Neural cell (in vitro differentiated cells): ENCODE measurements at regions not wholly inside any gene's neighbourhood (a gene's known extent, or its start where the extent isn't known, plus 50 kb on each side); places are given as distances from the start of the nearest gene placed in this dataset.

Source experiments
- H2AFZ ChIP-seq: fragments of 200-600, 300-800 bp; sonication (generic), shearing (Covaris generic); 2 replicates; pipeline ENCODE4 v1.6.0; 2014; ENCODE audit warnings: low read depth, mild to moderate bottlenecking, antibody characterized with exemption, low read length, moderate library complexity
- H3F3A ChIP-seq: fragments of 200-600 bp; shearing (Covaris generic); 2 replicates; pipeline ENCODE4 v1.6.1; 2016; ENCODE audit warnings: mild to moderate bottlenecking, moderate library complexity, mixed read lengths, antibody characterized with exemption, low read length; ENCODE audit not compliant: insufficient read depth, poor library complexity, severe bottlenecking
- H3K27ac ChIP-seq: fragments of 200-600, 300-800 bp; sonication (generic), shearing (Covaris generic); 2 replicates; pipeline ENCODE4 v1.5.1; 2014; ENCODE audit warnings: mild to moderate bottlenecking, low read length, moderate library complexity
- H3K27me3 ChIP-seq: fragments of 300-800, 200-600 bp; sonication (generic), shearing (Covaris generic); 2 replicates; pipeline ENCODE4 v1.6.0; 2014; ENCODE audit warnings: mild to moderate bottlenecking, low read depth, low read length, moderate library complexity; ENCODE audit not compliant: insufficient read depth
- H3K36me3 ChIP-seq: fragments of 300-800, 200-600 bp; sonication (generic), shearing (Covaris generic); 2 replicates; pipeline ENCODE4 v1.5.1; 2014; ENCODE audit warnings: mild to moderate bottlenecking, antibody characterized with exemption, low read length, moderate library complexity; ENCODE audit not compliant: insufficient read depth
- H3K4me2 ChIP-seq: fragments of 300-800, 200-600 bp; sonication (generic), shearing (Covaris generic); 2 replicates; pipeline ENCODE4 v1.6.0; 2014; ENCODE audit warnings: mild to moderate bottlenecking, low read length
- H3K4me3 ChIP-seq: fragments of 300-800, 200-600 bp; sonication (generic), shearing (Covaris generic); 2 replicates; pipeline ENCODE4 v1.5.1; 2014; ENCODE audit warnings: mild to moderate bottlenecking, low read length, moderate library complexity
- H3K79me2 ChIP-seq: fragments of 200-600 bp; shearing (Covaris generic); replicated peaks from 2 replicates; pipeline ENCODE4 v1.6.0; 2014; ENCODE audit warnings: mild to moderate bottlenecking, low read length, moderate library complexity; ENCODE audit not compliant: insufficient read depth
- H3K9ac ChIP-seq: fragments of 300-800, 200-600 bp; sonication (generic), shearing (Covaris generic); 2 replicates; pipeline ENCODE4 v1.6.1; 2016; ENCODE audit warnings: mild to moderate bottlenecking, low read length, mixed read lengths
- H3K9me2 ChIP-seq: fragments of 200-600 bp; shearing (Covaris generic); 2 replicates; pipeline ENCODE4 v1.6.1; 2016; ENCODE audit warnings: mild to moderate bottlenecking, low read length, mixed read lengths; ENCODE audit not compliant: insufficient read depth
- H3K9me3 ChIP-seq: fragments of 200-600, 300-800 bp; sonication (generic), shearing (Covaris generic); 2 replicates; pipeline ENCODE4 v1.6.1; 2016; ENCODE audit warnings: mild to moderate bottlenecking, mixed run types, low read length, moderate library complexity, mixed read lengths
- H4K20me1 ChIP-seq: fragments of 200-600 bp; shearing (Covaris generic); 2 replicates; pipeline ENCODE4 v1.6.1; 2016; ENCODE audit warnings: mild to moderate bottlenecking, mixed run types; ENCODE audit not compliant: insufficient read depth
- EP300 ChIP-seq: fragments of 450-650 bp; conservative IDR thresholded peaks from 2 replicates; pipeline ENCODE4 v1.6.1; 2014; ENCODE audit warnings: antibody characterized with exemption, mild to moderate bottlenecking, moderate library complexity; ENCODE audit not compliant: poor library complexity, severe bottlenecking
- EZH2 ChIP-seq: fragments of 200-600, 300-800 bp; shearing (Covaris generic), sonication (generic); IDR thresholded peaks from 2 replicates; pipeline ENCODE4 v1.6.1; 2014; ENCODE audit warnings: antibody characterized with exemption, low read length, borderline replicate concordance, mild to moderate bottlenecking; ENCODE audit not compliant: insufficient read depth, poor library complexity, severe bottlenecking
- MXI1 ChIP-seq: fragments of 450-650 bp; conservative IDR thresholded peaks from 2 replicates; pipeline ENCODE4 v1.6.1; 2014; ENCODE audit warnings: antibody characterized with exemption, mild to moderate bottlenecking; ENCODE audit not compliant: poor library complexity, severe bottlenecking
- POLR2AphosphoS5 ChIP-seq: IDR thresholded peaks from 2 replicates; pipeline ENCODE4 v1.6.1; 2012
- RAD21 ChIP-seq: fragments of 450-650 bp; conservative IDR thresholded peaks from 2 replicates; pipeline ENCODE4 v1.6.1; 2014; ENCODE audit warnings: antibody characterized with exemption, mild to moderate bottlenecking, moderate library complexity
- SMC3 ChIP-seq: fragments of 450-650 bp; conservative IDR thresholded peaks from 2 replicates; pipeline ENCODE4 v1.6.1; 2014; ENCODE audit warnings: antibody characterized with exemption, mild to moderate bottlenecking, moderate library complexity; ENCODE audit not compliant: poor library complexity
- TAF1 ChIP-seq: IDR thresholded peaks from 2 replicates; pipeline ENCODE4 v1.6.1; 2012; ENCODE audit warnings: low read depth
- TF ChIP-seq, protein P1 (sequence below): IDR thresholded peaks from 2 replicates; pipeline ENCODE4 v1.6.1; 2012; ENCODE audit warnings: borderline replicate concordance
- TF ChIP-seq, protein P2 (sequence below): fragments of 450-650 bp; IDR thresholded peaks from 2 replicates; pipeline ENCODE4 v1.5.1; 2014; ENCODE audit warnings: antibody characterized with exemption, mild to moderate bottlenecking, moderate library complexity; ENCODE audit not compliant: poor library complexity, severe bottlenecking

GRCh38 chr7:69190763-69191162 is 407.5 kb upstream of the AUTS2 start:
- Histone ChIP-seq H3K9me2 (no peaks in the 10 kb centered on the region), H3K79me2 (no peaks in the 10 kb centered on the region), H2AFZ (no peak overlapping the region), H3F3A (no peaks in the 10 kb centered on the region), H3K9ac (no peak overlapping the region), H3K27me3 (no peaks in the 10 kb centered on the region), H4K20me1 (no peaks in the 10 kb centered on the region), H3K36me3 (no peaks in the 10 kb centered on the region), H3K4me2 (no peak overlapping the region), H3K9me3 (no peaks in the 10 kb centered on the region), H3K4me3 (no peak overlapping the region), H3K27ac (no peak overlapping the region)
- TF ChIP-seq EZH2 (no peak), EP300 (no peak), MXI1 (no peak), POLR2AphosphoS5 (no peak), SMC3 (no peak), TAF1 (no peak), RAD21 (no peak)
- TF ChIP-seq, protein P1, sequence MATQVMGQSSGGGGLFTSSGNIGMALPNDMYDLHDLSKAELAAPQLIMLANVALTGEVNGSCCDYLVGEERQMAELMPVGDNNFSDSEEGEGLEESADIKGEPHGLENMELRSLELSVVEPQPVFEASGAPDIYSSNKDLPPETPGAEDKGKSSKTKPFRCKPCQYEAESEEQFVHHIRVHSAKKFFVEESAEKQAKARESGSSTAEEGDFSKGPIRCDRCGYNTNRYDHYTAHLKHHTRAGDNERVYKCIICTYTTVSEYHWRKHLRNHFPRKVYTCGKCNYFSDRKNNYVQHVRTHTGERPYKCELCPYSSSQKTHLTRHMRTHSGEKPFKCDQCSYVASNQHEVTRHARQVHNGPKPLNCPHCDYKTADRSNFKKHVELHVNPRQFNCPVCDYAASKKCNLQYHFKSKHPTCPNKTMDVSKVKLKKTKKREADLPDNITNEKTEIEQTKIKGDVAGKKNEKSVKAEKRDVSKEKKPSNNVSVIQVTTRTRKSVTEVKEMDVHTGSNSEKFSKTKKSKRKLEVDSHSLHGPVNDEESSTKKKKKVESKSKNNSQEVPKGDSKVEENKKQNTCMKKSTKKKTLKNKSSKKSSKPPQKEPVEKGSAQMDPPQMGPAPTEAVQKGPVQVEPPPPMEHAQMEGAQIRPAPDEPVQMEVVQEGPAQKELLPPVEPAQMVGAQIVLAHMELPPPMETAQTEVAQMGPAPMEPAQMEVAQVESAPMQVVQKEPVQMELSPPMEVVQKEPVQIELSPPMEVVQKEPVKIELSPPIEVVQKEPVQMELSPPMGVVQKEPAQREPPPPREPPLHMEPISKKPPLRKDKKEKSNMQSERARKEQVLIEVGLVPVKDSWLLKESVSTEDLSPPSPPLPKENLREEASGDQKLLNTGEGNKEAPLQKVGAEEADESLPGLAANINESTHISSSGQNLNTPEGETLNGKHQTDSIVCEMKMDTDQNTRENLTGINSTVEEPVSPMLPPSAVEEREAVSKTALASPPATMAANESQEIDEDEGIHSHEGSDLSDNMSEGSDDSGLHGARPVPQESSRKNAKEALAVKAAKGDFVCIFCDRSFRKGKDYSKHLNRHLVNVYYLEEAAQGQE, result no peak
- TF ChIP-seq, protein P2, sequence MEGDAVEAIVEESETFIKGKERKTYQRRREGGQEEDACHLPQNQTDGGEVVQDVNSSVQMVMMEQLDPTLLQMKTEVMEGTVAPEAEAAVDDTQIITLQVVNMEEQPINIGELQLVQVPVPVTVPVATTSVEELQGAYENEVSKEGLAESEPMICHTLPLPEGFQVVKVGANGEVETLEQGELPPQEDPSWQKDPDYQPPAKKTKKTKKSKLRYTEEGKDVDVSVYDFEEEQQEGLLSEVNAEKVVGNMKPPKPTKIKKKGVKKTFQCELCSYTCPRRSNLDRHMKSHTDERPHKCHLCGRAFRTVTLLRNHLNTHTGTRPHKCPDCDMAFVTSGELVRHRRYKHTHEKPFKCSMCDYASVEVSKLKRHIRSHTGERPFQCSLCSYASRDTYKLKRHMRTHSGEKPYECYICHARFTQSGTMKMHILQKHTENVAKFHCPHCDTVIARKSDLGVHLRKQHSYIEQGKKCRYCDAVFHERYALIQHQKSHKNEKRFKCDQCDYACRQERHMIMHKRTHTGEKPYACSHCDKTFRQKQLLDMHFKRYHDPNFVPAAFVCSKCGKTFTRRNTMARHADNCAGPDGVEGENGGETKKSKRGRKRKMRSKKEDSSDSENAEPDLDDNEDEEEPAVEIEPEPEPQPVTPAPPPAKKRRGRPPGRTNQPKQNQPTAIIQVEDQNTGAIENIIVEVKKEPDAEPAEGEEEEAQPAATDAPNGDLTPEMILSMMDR, result no peak

DNA sequence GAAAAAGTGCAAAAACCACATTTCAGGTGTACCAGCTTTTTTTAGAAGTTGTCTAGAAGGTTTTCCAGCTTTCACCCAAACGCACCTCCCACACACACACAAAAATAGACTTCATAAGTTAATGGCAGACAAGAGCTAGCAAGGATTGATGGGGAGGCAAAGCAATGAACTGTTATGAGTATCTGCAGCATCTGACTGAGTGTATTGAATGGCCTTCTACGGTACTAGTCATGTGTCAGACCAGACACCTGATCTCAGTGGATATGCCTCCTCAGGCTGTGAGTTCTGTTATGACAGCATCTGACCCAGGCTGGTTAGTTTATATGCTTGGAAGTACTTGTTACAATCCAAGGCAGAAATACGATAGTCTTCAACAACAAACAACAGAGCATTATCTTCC is 406.1 kb upstream of the AUTS2 start:
- Histone ChIP-seq H3K79me2 (no peaks in the 10 kb centered on the region), H4K20me1 (no peaks in the 10 kb centered on the region), H2AFZ (no peak overlapping the region), H3K9me3 (no peaks in the 10 kb centered on the region), H3F3A (no peaks in the 10 kb centered on the region), H3K4me2 (no peak overlapping the region), H3K27me3 (no peaks in the 10 kb centered on the region), H3K27ac (no peak overlapping the region), H3K9ac (no peak overlapping the region), H3K4me3 (no peak overlapping the region), H3K9me2 (no peaks in the 10 kb centered on the region), H3K36me3 (no peaks in the 10 kb centered on the region)
- TF ChIP-seq EZH2 (no peak), SMC3 (no peak), POLR2AphosphoS5 (no peak)

GRCh38 chr7:69193061-69193460 is 405.2 kb upstream of the AUTS2 start:
- H3K4me2 ChIP-seq, result no peak overlapping the region
- H3K9me3 ChIP-seq, result no peaks in the 10 kb centered on the region
- no peaks in the 10 kb centered on the region for H3K9me2 ChIP-seq
- no peak overlapping the region for H2AFZ ChIP-seq
- no peaks in the 10 kb centered on the region for H4K20me1 ChIP-seq
- H3K27me3 ChIP-seq, result no peaks in the 10 kb centered on the region
- H3K36me3 ChIP-seq, result no peaks in the 10 kb centered on the region
- no peaks in the 10 kb centered on the region for H3F3A ChIP-seq
- H3K4me3 ChIP-seq, result no peak overlapping the region
- no peaks in the 10 kb centered on the region for H3K79me2 ChIP-seq
- H3K27ac ChIP-seq, result no peak overlapping the region
- no peak for TF ChIP-seq SMC3
- TF ChIP-seq, protein P2, result no peak
- TF ChIP-seq EP300, result no peak
- TF ChIP-seq, protein P1, result no peak
- TF ChIP-seq RAD21, result no peak
- no peak for TF ChIP-seq POLR2AphosphoS5
- no peak for TF ChIP-seq EZH2
- no peak for TF ChIP-seq TAF1
- TF ChIP-seq MXI1, result no peak
- no peak overlapping the region for H3K9ac ChIP-seq
